Common myeloid progenitor, CD34-positive (primary cell): ENCODE measurements at regions not wholly inside any gene's neighbourhood (a gene's known extent, or its start where the extent isn't known, plus 50 kb on each side); places are given as distances from the start of the nearest gene placed in this dataset.

Experiments used
- CTCF ChIA-PET: fragments of 350-600 bp; sonication (Branson Sonifier 250); formaldehyde crosslinking; loops from one replicate; lab custom pipeline; 2021; ENCODE audit warnings: antibody characterized with exemption; lab: Charles Lee
- POLR2A ChIA-PET: fragments of 350-600 bp; sonication (Branson Sonifier 250); formaldehyde crosslinking; loops from one replicate; lab custom pipeline; 2021; ENCODE audit warnings: antibody characterized with exemption; lab: Charles Lee
- DNase-seq, 3 donors: peaks; one replicate each; pipeline versions ENCODE4 v3.0.0 to v3.0.0-alpha.2; 2013
- H3K27ac ChIP-seq, 2 experiments: 1 replicate in 1 of 2; 2 replicates in 1 of 2; pipeline ENCODE4 v1.7.0; 2013; ENCODE audit warnings: inconsistent platforms in 2 of 2, low read length in 2 of 2, mild to moderate bottlenecking in 2 of 2, low read depth in 1 of 2, moderate library complexity in 1 of 2; ENCODE audit not compliant: severe bottlenecking in 2 of 2, insufficient read depth in 1 of 2, poor library complexity in 1 of 2
- H3K27me3 ChIP-seq, 5 experiments: replicated peaks in 2 of 5; 1 replicate in 3 of 5; 2 replicates in 2 of 5; pipeline versions ENCODE4 v1.6.1 to v1.7.0; 2013; ENCODE audit warnings: low read length in 4 of 5, mild to moderate bottlenecking in 2 of 5, moderate library complexity in 2 of 5, inconsistent platforms in 1 of 5; ENCODE audit not compliant: insufficient read depth in 5 of 5, control insufficient read depth in 4 of 5
- H3K36me3 ChIP-seq, 4 experiments: 1 replicate in 2 of 4; 2 replicates in 2 of 4; pipeline versions ENCODE4 v1.6.1 to v1.7.0; 2013; ENCODE audit warnings: low read length in 3 of 4, control low read depth in 1 of 4, mild to moderate bottlenecking in 1 of 4; ENCODE audit not compliant: control insufficient read depth in 4 of 4, insufficient read depth in 4 of 4
- H3K4me1 ChIP-seq, 4 experiments: 1 replicate in 3 of 4; 2 replicates in 1 of 4; pipeline versions ENCODE4 v1.6.1 to v1.7.1; 2013; ENCODE audit warnings: low read length in 3 of 4, mild to moderate bottlenecking in 3 of 4, control low read depth in 1 of 4, inconsistent platforms in 1 of 4, moderate library complexity in 1 of 4; ENCODE audit not compliant: control insufficient read depth in 4 of 4, insufficient read depth in 4 of 4; ENCODE audit errors: control extremely low read depth in 1 of 4
- H3K4me3 ChIP-seq, 7 experiments: 1 replicate in 4 of 7; 2 replicates in 3 of 7; pipeline versions ENCODE4 v1.5.1 to v1.7.0; 2013; ENCODE audit warnings: mild to moderate bottlenecking in 7 of 7, low read length in 6 of 7, moderate library complexity in 6 of 7, inconsistent platforms in 2 of 7, low read depth in 2 of 7, control low read depth in 1 of 7; ENCODE audit not compliant: insufficient read depth in 4 of 7, control insufficient read depth in 1 of 7; ENCODE audit errors: extremely low read depth in 1 of 7
- H3K9me3 ChIP-seq, 5 experiments: 1 replicate in 4 of 5; 2 replicates in 1 of 5; pipeline versions ENCODE4 v1.6.1 to v1.7.1; 2013; ENCODE audit warnings: low read length in 4 of 5, mild to moderate bottlenecking in 2 of 5, inconsistent platforms in 1 of 5, low read depth in 1 of 5, moderate library complexity in 1 of 5; ENCODE audit not compliant: control insufficient read depth in 4 of 5, insufficient read depth in 2 of 5; ENCODE audit errors: control extremely low read depth in 1 of 5
- WGBS: methylation state at CpG from one replicate; pipeline ENCODE4 v1.1.5; 2013; ENCODE audit not compliant: insufficient coverage; 5-methylcytosine and 5-hydroxymethylcytosine counted together

DNA sequence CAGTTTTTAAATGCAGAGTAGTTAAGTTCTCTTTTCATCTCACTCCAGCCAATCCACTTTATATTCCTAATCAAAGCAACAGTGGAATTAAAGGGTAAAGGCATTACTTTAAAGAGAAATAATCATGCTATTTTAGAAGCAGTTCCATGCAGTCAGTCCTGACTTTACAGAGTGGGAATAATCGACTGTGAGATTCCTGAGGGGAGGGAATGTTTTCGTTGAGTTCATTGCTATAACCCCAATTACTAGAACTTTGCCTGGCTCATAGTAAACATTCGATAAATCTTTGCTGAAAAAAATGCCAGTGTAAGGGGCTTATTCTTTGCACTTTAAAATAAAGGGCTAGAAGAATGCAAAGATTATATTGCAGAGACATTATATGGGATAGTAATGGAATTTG is 127.2 kb upstream of the ASTN2 start:
- Histone ChIP-seq H3K27ac (no peak overlapping the region), H3K4me3 (no peak overlapping the region), H3K27me3 (peaks cover 0 to 2% (median 0%) of the 10 kb centered on the region in 5 experiments), H3K4me1 (no peaks in the 10 kb centered on the region), H3K9me3 (no peaks in the 10 kb centered on the region), H3K36me3 (no peaks in the 10 kb centered on the region)
- CTCF ChIA-PET: no interaction called here
- 83% methylated on average over 1 of the region's 3 CpGs for WGBS
- no peak for DNase-seq
- POLR2A ChIA-PET: no interaction called here

DNA sequence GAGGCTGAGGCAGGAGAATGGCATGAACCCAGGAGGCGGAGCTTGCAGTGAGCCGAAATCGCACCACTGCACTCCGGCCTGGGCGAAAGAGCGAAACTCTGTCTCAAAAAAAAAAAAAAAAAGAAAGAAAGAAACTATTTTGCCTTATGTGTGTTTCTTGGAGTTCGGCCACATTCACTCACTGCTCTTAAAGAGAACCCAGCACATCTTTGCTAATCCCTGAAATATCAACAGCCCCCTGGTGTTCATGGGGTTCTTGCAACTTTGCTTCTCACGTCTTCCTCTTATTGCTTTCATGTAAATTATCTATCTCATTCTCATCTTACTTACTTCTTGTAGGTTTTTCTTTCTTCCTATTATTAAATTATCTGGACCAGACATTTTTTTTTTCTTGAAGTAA is 126.3 kb upstream of the ASTN2 start:
- Histone ChIP-seq H3K27me3 (no peaks in the 10 kb centered on the region), H3K36me3 (no peaks in the 10 kb centered on the region), H3K4me3 (no peak overlapping the region), H3K27ac (no peak overlapping the region), H3K9me3 (no peaks in the 10 kb centered on the region), H3K4me1 (no peaks in the 10 kb centered on the region)
- ChIA-PET CTCF (no interaction called here), POLR2A (no interaction called here)
- no peak for DNase-seq
- 100% methylated on average over 2 of the region's 8 CpGs for WGBS

DNA sequence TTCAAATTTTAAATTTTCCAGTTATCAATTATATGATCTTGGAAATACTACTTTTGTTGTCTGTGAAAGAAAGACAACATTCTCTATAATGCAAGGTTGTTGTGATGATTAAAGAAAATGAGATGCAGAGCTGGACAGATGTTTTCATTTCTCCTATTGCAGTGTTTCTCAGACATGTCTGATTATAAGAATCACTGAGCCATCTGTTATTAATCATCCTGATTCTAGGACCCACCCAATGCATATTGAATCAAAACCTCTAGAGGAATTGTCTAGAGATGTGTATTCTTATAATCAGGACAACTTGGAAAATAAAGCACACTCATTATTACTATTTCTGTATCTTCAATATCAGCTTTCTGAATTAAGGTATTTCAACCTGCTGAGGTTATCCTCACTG is 121.1 kb upstream of the ASTN2 start:
- H3K4me3 ChIP-seq: no peak overlapping the region
- CTCF ChIA-PET: no interaction called here

DNA sequence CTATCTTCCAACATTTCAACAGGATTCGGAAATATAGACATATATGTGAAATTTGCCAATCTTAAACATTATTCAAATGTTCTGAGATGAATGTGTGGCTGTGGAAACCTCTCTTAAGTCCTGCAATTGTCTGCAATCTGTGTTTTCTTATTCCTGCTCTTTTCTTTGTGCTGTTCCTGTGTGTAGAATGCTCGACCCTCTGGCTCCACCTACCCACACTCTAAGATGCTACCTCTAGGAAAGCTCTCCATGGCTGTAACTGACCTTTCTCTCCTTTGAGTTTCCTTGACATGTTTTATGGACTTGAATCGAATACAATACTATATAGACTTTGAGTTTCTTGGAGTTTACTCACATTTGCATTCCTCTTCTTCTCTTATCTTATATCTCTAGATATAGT is 120.6 kb upstream of the ASTN2 start:
- POLR2A ChIA-PET: no interaction called here
- H3K36me3 ChIP-seq: no peaks in the 10 kb centered on the region
- no CpG with 5 or more reads among the region's 3 CpGs for WGBS
- no peak overlapping the region for H3K4me3 ChIP-seq
- no peak overlapping the region for H3K27ac ChIP-seq
- no peaks in the 10 kb centered on the region for H3K27me3 ChIP-seq
- DNase-seq: no peak
- CTCF ChIA-PET: no interaction called here
- no peaks in the 10 kb centered on the region for H3K4me1 ChIP-seq
- H3K9me3 ChIP-seq: no peaks in the 10 kb centered on the region

More for the DNA sequence above, 121.1 kb upstream of the ASTN2 start:
- H3K9me3 ChIP-seq: no peaks in the 10 kb centered on the region
- POLR2A ChIA-PET: no interaction called here
- H3K36me3 ChIP-seq: no peaks in the 10 kb centered on the region
- no peak for DNase-seq
- no peaks in the 10 kb centered on the region for H3K4me1 ChIP-seq
- no peaks in the 10 kb centered on the region for H3K27me3 ChIP-seq
- H3K27ac ChIP-seq: no peak overlapping the region

DNA sequence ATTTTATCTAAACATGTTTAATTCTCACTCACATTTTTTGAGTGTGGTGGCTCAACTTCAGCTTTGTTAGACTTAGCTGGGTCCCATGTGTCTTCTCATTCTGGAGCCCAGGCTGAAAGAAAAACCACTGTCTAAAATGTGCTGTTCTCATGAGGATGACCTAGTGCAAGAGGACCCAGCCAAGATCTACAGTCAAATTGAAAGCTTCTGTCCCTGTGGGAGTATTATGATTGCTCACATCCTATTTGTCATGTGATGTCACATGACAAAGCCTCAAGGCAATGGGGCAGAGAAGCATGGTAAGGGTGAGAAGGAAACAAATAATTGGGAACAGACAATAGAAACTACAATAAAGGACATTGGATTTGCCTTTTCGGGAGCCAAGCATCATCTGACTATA is 113.4 kb upstream of the ASTN2 start:
- Histone ChIP-seq H3K4me3 (no peak overlapping the region), H3K9me3 (peaks cover 0 to 3% (median 0%) of the 10 kb centered on the region in 5 experiments), H3K36me3 (no peaks in the 10 kb centered on the region), H3K27me3 (no peaks in the 10 kb centered on the region), H3K4me1 (no peaks in the 10 kb centered on the region), H3K27ac (no peak overlapping the region)
- ChIA-PET POLR2A (no interaction called here), CTCF (no interaction called here)
- 86% methylated on average over 1 of the region's 1 CpG for WGBS
- no peak for DNase-seq

DNA sequence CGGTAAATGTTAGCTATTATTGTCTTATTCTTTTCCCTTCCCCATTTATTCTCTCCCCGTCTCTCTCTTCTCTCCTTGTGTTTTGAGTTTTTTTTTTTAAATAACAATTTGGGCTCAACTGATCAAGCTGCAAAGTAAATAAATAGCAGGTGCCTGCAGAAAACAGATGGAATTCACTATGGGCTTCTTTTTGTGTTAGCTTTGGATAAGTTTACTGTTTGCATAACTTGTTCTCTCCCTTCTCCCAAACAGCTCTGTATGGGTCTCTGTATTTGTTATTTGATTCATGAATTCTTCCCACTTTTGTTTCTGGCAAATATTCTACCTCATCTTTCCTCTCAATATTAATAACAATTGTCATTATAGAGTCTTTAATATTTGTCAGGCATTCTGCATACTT is 111.8 kb upstream of the ASTN2 start:
- Histone ChIP-seq H3K9me3 (peaks cover 0 to 3% (median 0%) of the 10 kb centered on the region in 5 experiments), H3K27ac (no peak overlapping the region), H3K27me3 (no peaks in the 10 kb centered on the region), H3K4me3 (no peak overlapping the region), H3K4me1 (no peaks in the 10 kb centered on the region), H3K36me3 (no peaks in the 10 kb centered on the region)
- WGBS: no CpG with 5 or more reads among the region's 2 CpGs
- CTCF ChIA-PET: no interaction called here
- DNase-seq: no peak
- POLR2A ChIA-PET: no interaction called here

DNA sequence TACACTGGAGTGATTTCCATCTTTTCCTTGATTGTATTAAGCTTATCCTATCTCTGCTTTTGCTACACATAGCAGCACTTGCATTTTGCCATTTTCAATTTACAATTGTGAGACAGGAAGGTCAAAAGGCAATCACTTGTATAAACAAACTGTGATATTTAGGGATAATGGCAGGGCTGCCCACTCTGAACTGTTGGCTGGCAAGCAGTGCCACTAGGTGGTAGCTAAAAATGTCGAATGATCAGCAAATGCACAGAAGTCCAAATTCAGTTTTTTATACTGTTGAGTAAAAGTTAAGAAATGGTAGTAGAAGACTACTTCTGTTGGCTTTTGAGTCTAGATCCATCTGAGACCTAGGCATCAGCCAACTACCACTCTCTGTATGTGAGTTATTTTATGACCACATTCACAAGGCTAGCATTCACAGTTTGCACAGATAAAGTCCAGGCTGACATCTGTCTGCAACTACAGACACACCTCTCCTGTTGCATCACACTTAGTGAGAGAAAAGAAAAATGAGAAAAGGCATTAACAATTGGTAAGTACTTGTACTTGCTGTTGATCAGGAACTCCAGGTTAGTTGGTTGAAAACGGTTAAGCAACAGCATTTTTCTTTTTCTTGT is 108.8 kb upstream of the ASTN2 start:
- ChIA-PET POLR2A (no interaction called here), CTCF (no interaction called here)

More for the DNA sequence above, 108.8 kb upstream of the ASTN2 start:
- H3K27me3 ChIP-seq: no peaks in the 10 kb centered on the region
- H3K4me1 ChIP-seq: no peaks in the 10 kb centered on the region
- H3K36me3 ChIP-seq: no peaks in the 10 kb centered on the region
- H3K9me3 ChIP-seq: peaks cover 0 to 3% (median 0%) of the 10 kb centered on the region in 5 experiments
- no peak overlapping the region for H3K27ac ChIP-seq
- 33% methylated on average over 1 of the region's 2 CpGs for WGBS
- no peak overlapping the region for H3K4me3 ChIP-seq
- no peak for DNase-seq
